Muscle of back (tissue), 3 donors: ENCODE measurements at regions not wholly inside any gene's neighbourhood (a gene's known extent, or its start where the extent isn't known, plus 50 kb on each side); places are given as distances from the start of the nearest gene placed in this dataset.
A peak's percentile ranks its signal among the peaks of the same experiment; 100 is the strongest.
"Not testable (repeated sequence)": the region's sequence is repeated elsewhere in the genome, so short reads cannot be mapped to it uniquely, and the experiment has no call there.

ENCODE experiments used
- DNase-seq, 3 donors: peaks; one replicate each; pipeline versions ENCODE4 v3.0.0 to v3.0.0-alpha.2; 2013

GRCh38 chr12:31906557-31907301 is 52.5 kb upstream of the RESF1 start:
- DNase-seq, result peak in 1 of 3 donors; percentile 13

- DNase-seq, result no peak
Observed at GRCh38 chr12:31903025-31903424, 56.2 kb upstream of the RESF1 start.

DNA sequence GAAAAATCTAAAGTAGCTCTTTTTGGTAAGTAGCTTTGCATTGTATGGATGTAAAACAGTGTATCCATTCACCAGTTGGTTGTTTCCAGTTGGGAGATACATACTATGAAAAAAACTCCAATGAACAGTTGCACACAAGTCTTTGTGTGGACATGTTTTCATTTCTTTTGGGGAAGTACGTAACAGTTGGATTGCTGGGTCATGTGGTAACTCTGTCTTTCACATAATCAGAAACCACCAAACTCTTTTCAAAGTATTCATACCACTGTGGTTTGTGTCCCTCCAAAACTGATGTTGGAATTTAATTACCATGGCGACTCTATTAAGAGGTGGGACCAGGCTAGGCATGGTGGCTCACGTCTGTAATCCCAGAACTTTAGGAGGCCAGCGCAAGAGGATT is 58.9 kb upstream of the RESF1 start:
- no peak for DNase-seq

DNA sequence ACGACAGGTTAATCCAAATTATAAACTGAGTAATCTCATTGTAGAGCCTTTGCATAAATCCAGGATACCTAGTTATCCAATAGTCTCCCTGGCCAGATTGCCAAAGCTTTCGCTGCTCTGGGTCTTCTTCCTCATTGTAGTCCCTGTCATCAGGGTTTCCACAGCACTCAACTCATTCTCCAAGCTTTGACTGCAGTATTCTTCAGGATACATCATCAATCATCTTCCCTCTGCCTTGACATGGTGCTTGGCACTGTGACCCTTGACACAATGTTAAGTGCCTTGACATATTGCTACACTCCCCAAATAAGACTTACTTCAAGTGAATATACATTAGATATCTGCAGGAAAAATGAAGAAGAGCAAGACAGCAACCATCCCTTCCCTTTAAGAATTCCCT is 60.1 kb upstream of the RESF1 start:
- DNase-seq, result no peak

- DNase-seq, result peak in 2 of 3 donors; percentile 13 to 28
Observed at GRCh38 chr12:31897781-31898503, 61.3 kb upstream of the RESF1 start.

DNA sequence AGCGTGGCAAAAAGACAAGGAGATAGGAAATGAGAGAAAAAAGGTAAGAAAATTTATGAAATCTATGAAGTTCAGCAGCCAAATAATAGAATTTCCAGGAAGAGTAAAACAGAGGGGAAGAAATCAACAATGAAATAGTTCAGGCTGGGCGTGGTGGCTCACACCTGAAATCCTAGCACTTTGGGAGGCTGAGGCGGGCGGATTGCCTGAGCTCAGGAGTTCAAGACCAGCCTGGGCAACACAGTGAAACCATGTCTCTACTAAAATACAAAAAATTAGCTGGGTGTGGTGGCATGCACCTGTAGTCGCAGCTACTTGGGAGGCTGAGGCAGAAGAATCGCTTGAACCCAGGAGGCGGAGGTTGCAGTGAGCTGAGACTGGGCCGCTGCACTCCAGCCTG is 62.1 kb upstream of the RESF1 start:
- not testable (repeated sequence) for DNase-seq

DNA sequence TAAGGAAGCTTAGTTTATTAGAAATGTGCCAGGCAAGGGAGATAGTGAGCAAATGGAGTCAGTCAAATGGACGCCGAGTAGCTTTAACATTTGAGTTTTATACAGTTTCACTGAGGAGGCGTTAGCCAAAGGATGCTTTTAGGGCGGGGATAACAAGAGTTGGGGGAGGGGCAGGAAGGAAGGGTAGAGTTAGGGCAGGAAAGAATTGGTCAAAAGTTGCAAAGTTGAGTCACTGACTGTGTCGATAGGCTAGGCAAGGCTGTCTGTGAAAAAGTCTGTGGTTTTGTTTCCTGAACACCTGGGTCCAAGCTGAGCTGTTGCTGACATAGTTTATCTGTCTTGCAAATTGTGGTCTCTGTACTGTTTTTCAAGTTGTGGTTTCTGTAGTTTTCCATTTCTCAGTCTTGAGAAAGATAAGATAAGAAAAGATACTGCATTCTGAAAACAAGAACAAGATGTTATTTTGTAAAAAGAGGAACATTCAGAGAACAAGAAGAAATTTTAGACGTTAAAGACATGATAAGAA is 62.6 kb upstream of the RESF1 start:
- DNase-seq, result no peak

- no peak for DNase-seq
Observed at GRCh38 chr12:31895449-31896150, 63.6 kb upstream of the RESF1 start.

DNA sequence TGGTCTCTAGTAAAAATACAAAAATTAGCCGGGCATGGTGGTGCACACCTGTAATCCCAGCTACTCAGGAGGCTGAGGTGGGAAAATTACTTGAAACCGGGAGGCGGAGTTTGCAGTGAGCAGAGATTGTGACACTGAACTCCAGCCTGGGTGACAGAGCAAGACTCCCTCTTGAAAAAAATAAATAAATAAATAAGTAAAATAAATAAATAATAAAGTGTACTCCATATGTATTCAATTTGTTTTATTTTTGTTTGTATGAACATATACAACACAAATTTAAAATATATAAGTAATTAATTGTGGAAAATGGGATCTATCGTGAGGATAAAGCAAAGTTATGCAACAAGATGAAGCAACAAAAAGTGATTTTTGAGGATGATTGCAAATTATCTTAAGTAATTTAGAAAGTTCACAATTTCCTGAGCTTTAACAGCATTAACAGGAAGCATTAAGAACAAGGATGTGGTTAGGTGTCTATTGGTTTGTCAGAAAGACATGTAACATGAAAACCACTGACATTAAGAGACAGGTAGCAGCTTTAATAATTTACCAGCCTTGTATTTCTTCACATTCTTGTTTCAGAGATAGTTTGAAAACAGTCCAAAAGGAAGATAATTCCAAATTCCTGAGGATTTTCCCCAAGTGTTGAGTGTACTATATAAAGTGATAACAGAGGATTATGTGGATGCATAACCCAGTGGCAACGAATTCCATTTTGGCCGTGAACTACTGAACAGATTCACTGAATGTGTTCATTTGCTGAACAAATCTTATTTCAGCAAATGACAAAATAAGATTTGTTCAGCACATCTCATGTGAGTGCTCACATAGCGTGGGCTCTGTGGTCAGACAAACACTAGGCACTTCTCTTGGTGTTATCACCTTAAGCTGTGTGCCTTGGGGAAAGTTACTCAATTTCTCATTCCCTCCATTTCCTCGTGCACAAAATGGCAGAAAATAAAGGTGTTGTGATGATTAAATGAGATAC is 68.6 kb upstream of the RESF1 start:
- DNase-seq, result no peak

GRCh38 chr12:31887109-31887811 is 72.0 kb upstream of the RESF1 start:
- DNase-seq, result no peak

- not testable (repeated sequence) for DNase-seq
Observed at GRCh38 chr12:31882682-31883081, 76.5 kb upstream of the RESF1 start.

- DNase-seq, result no peak
Observed at GRCh38 chr12:31880340-31880739, 78.9 kb upstream of the RESF1 start.

- DNase-seq, result no peak
Observed at GRCh38 chr12:31877884-31878283, 81.3 kb upstream of the RESF1 start.

- peak in 1 of 3 donors; percentile 23 for DNase-seq
Observed at GRCh38 chr12:31876568-31877424, 82.4 kb upstream of the RESF1 start.

- DNase-seq, result no peak
Observed at GRCh38 chr12:31875609-31875964, 83.6 kb upstream of the RESF1 start.

DNA sequence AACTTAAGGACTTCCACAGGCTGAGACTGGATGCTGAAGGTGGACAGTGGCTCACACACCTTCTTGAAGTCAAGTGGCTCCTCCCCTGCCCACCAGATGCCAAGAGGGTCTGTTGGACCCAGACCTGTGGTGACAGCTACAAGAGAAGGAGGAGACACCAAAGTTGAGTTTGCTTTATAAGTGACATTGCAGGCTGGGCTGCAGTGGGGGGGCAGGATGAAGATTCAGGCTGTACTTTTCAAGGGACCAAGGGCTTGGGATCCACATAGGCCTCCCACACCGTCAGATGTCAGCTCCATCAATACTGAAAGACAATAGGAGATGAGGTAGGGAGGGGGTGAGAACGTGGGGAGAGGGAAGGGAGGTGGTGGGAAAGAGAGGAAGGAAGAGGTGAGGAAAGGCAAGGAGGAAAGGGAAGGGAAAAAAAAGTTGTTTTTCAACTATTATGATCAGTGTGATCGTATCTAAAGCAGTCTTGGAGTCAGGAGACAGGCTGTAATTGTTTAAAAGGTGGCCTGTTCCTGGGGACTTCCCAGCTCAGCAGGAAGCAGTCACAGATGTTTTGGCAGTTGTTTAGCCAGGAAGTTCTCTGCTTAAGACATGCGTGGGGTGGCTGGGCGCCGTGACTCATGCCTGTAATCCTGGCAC is 84.1 kb upstream of the RESF1 start:
- peak; percentile 7 to 49 (median 23) for DNase-seq

GRCh38 chr12:31872831-31873604 is 86.2 kb upstream of the RESF1 start:
- no peak for DNase-seq

DNA sequence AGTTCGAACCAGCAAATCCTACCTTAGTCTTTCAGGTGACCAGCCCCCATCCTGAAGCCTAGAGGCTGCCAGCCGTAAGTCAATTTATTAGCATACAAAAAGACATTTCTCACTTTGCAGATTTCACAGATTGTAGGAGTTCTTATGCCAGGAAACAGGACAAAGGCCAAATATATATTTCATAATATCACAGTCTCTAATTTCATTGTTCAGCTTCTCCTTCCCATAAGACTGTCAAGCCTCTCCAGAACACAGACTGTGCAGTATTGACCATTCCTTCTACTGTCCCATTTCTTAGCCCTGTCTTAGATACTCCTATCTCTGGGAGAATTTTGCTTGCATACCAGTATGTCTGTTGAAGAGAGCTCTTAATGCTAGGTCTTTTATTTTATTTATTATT is 89.2 kb upstream of the RESF1 start:
- no peak for DNase-seq
